GM18519 (cell line): ENCODE measurements at regions not wholly inside any gene's neighbourhood (a gene's known extent, or its start where the extent isn't known, plus 50 kb on each side); places are given as distances from the start of the nearest gene placed in this dataset.
"Not testable (repeated sequence)": the region's sequence is repeated elsewhere in the genome, so short reads cannot be mapped to it uniquely, and the experiment has no call there.

Source experiments
- ATAC-seq: cut with Tn5 transposase; IDR thresholded peaks from one replicate; pipeline ENCODE4 v1.9.1; 2021; ENCODE audit warnings: mild to moderate bottlenecking, moderate library complexity; ENCODE audit not compliant: unreplicated experiment, low FRiP score

- no peak for ATAC-seq
These were observed 93.9 kb upstream of the OGFRL1 start for GRCh38 chr6:71194724-71195123.

- no peak for ATAC-seq
These were observed 91.3 kb upstream of the OGFRL1 start for GRCh38 chr6:71197267-71197666.

GRCh38 chr6:71197780-71198179 is 90.8 kb upstream of the OGFRL1 start:
- no peak for ATAC-seq

GRCh38 chr6:71198908-71199307 is 89.7 kb upstream of the OGFRL1 start:
- no peak for ATAC-seq

GRCh38 chr6:71199736-71200135 is 88.9 kb upstream of the OGFRL1 start:
- ATAC-seq: no peak

- no peak for ATAC-seq
These were observed 85.4 kb upstream of the OGFRL1 start for GRCh38 chr6:71203206-71203605.

- ATAC-seq: no peak
These were observed 83.9 kb upstream of the OGFRL1 start for GRCh38 chr6:71204741-71205140.

GRCh38 chr6:71205336-71205956 is 83.2 kb upstream of the OGFRL1 start:
- ATAC-seq: no peak

- ATAC-seq: no peak
These were observed 82.5 kb upstream of the OGFRL1 start for GRCh38 chr6:71206089-71206488.

GRCh38 chr6:71209206-71209605 is 79.4 kb upstream of the OGFRL1 start:
- ATAC-seq: no peak

GRCh38 chr6:71209626-71210025 is 79.0 kb upstream of the OGFRL1 start:
- no peak for ATAC-seq

GRCh38 chr6:71211799-71212198 is 76.8 kb upstream of the OGFRL1 start:
- ATAC-seq: no peak

- no peak for ATAC-seq
These were observed 68.1 kb upstream of the OGFRL1 start for GRCh38 chr6:71220466-71220865.

GRCh38 chr6:71222671-71223070 is 65.9 kb upstream of the OGFRL1 start:
- no peak for ATAC-seq

GRCh38 chr6:71224011-71224410 is 64.6 kb upstream of the OGFRL1 start:
- no peak for ATAC-seq

GRCh38 chr6:71226151-71226550 is 62.5 kb upstream of the OGFRL1 start:
- no peak for ATAC-seq

- no peak for ATAC-seq
These were observed 60.1 kb upstream of the OGFRL1 start for GRCh38 chr6:71228461-71229041.

- no peak for ATAC-seq
These were observed 59.1 kb upstream of the OGFRL1 start for GRCh38 chr6:71229477-71229876.

- not testable (repeated sequence) for ATAC-seq
These were observed 55.7 kb upstream of the OGFRL1 start for GRCh38 chr6:71232890-71233289.

- no peak for ATAC-seq
These were observed 51.6 kb upstream of the OGFRL1 start for GRCh38 chr6:71236926-71237434.

- no peak for ATAC-seq
These were observed 50.3 kb upstream of the OGFRL1 start for GRCh38 chr6:71238351-71238750.
